ENCODE measurements at regions not wholly inside any gene's neighbourhood (a gene's known extent, or its start where the extent isn't known, plus 50 kb on each side); places are given as distances from the start of the nearest gene placed in this dataset.

GRCh38 chr16:55203570-55203969, 120.4 kb upstream of the IRX6 start:
- no peak for DNase-seq (ENCODE audit: low spot score)
- in situ Hi-C loops (cut with MboI; ENCODE audit: low sequenced_read_pairs, unreplicated experiment): no loop called here
- no peak for TF ChIP-seq CTCF (IDR thresholded peaks at IDR 0.05; ENCODE audit: borderline replicate concordance, control extremely low read depth, extremely low read depth, insufficient read depth, missing control alignments)

GRCh38 chr16:55204069-55204468, 119.9 kb upstream of the IRX6 start:
- in situ Hi-C loops (cut with MboI; ENCODE audit: low sequenced_read_pairs, unreplicated experiment): no loop called here

GRCh38 chr16:55204923-55205322, 119.1 kb upstream of the IRX6 start:
- TF ChIP-seq CTCF (IDR thresholded peaks at IDR 0.05; ENCODE audit: borderline replicate concordance, control extremely low read depth, extremely low read depth, insufficient read depth, missing control alignments): no peak
- in situ Hi-C loops (cut with MboI; ENCODE audit: low sequenced_read_pairs, unreplicated experiment): no loop called here
- no peak for DNase-seq (ENCODE audit: low spot score)

More at GRCh38 chr16:55204069-55204468, 119.9 kb upstream of the IRX6 start:
- TF ChIP-seq CTCF (IDR thresholded peaks at IDR 0.05; ENCODE audit: borderline replicate concordance, control extremely low read depth, extremely low read depth, insufficient read depth, missing control alignments): no peak
- DNase-seq (ENCODE audit: low spot score): no peak

GRCh38 chr16:55207693-55208428, 116.1 kb upstream of the IRX6 start:
- in situ Hi-C loops (cut with MboI; ENCODE audit: low sequenced_read_pairs, unreplicated experiment): no loop called here
- DNase-seq (ENCODE audit: low spot score): no peak
- no peak for TF ChIP-seq CTCF (IDR thresholded peaks at IDR 0.05; ENCODE audit: borderline replicate concordance, control extremely low read depth, extremely low read depth, insufficient read depth, missing control alignments)

- DNase-seq (ENCODE audit: low spot score): no peak
- in situ Hi-C loops (cut with MboI; ENCODE audit: low sequenced_read_pairs, unreplicated experiment): no loop called here
- no peak for TF ChIP-seq CTCF (IDR thresholded peaks at IDR 0.05; ENCODE audit: borderline replicate concordance, control extremely low read depth, extremely low read depth, insufficient read depth, missing control alignments)
Measured at GRCh38 chr16:55209626-55210025, 114.4 kb upstream of the IRX6 start.

GRCh38 chr16:55212791-55213190, 111.2 kb upstream of the IRX6 start:
- in situ Hi-C loops (cut with MboI; ENCODE audit: low sequenced_read_pairs, unreplicated experiment): no loop called here
- DNase-seq (ENCODE audit: low spot score): no peak
- no peak for TF ChIP-seq CTCF (IDR thresholded peaks at IDR 0.05; ENCODE audit: borderline replicate concordance, control extremely low read depth, extremely low read depth, insufficient read depth, missing control alignments)
